ENCODE measurements at regions not wholly inside any gene's neighbourhood (a gene's known extent, or its start where the extent isn't known, plus 50 kb on each side); places are given as distances from the start of the nearest gene placed in this dataset.
A peak's percentile ranks its signal among the peaks of the same experiment; 100 is the strongest.

DNA sequence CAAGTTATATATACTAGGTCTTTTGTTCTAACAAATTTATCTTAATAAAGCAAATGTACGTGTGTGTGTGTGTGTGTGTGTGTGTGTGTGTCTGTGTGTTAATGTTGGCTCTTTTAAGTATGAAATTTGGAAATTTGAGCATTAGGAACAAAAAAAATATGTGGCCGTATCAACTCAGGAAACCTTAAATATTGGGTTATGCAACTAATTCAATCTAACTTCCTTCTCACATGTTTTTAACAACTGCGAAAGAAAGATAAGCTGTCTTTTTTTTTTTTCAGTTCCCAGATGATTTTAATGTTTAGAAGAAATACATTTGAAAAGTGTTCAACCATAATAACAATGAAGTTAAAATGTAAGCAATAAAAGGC lies 616.4 kb upstream of the ARID1B start:
- DNase-seq (ENCODE audit: low spot score), result no peak

- DNase-seq (ENCODE audit: low spot score), result no peak
Observed at GRCh38 chr6:156160007-156160794, 617.0 kb upstream of the ARID1B start.

GRCh38 chr6:156154896-156155295 lies 622.3 kb upstream of the ARID1B start:
- DNase-seq (ENCODE audit: low spot score), result no peak

DNA sequence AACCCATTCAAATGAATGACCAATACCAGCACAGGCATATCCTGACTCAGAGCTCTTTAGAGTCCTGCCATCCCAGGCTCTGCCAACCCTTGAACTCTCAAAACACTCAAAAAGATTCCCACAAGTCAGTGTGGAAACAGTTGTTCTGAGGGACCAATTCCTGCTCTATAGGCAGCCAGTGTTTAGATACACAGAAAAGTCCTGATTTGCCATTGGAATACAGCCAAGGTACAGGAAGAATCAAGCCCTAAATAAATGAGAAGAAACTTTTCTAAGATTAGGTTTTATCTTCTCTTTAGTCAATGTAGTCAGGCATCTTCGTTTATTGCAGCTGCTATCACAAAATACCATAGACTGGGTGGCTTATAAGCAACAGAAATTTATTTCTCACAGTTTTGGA lies 626.8 kb upstream of the ARID1B start:
- no peak for DNase-seq (ENCODE audit: low spot score)

GRCh38 chr6:156146891-156147290 lies 630.3 kb upstream of the ARID1B start:
- DNase-seq (ENCODE audit: low spot score), result no peak

GRCh38 chr6:156131221-156131903 lies 645.8 kb upstream of the ARID1B start:
- DNase-seq (ENCODE audit: low spot score), result no peak

DNA sequence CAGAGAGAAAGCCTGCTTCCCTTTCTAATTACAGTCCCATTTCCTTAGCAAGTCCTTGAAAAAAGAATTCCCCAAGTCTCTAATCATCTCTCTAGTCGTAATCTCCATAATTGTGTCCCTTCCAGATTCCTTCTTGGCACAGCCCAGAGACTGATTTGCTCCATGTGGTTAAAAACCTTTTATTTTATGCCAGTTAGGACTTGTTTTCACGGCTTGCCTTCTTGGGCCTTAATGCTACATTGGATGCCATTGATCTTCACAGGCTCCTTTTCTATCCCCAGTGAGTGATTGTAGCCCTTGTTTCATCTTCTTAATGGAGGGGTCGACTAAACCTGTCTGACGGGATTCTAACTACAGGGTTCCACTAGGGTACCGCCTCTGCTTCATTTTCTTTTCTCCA lies 650.6 kb upstream of the ARID1B start:
- DNase-seq (ENCODE audit: low spot score), result no peak

GRCh38 chr6:156125844-156126243 lies 651.3 kb upstream of the ARID1B start:
- DNase-seq (ENCODE audit: low spot score), result no peak

GRCh38 chr6:156123731-156124130 lies 653.4 kb upstream of the ARID1B start:
- no peak for DNase-seq (ENCODE audit: low spot score)

GRCh38 chr6:156121973-156122372 lies 655.2 kb upstream of the ARID1B start:
- DNase-seq (ENCODE audit: low spot score), result no peak

- no peak for DNase-seq (ENCODE audit: low spot score)
Observed at GRCh38 chr6:156114541-156114940, 658.9 kb upstream of the NOX3 start.

GRCh38 chr6:156113631-156114030 lies 658.0 kb upstream of the NOX3 start:
- DNase-seq (ENCODE audit: low spot score), result no peak

DNA sequence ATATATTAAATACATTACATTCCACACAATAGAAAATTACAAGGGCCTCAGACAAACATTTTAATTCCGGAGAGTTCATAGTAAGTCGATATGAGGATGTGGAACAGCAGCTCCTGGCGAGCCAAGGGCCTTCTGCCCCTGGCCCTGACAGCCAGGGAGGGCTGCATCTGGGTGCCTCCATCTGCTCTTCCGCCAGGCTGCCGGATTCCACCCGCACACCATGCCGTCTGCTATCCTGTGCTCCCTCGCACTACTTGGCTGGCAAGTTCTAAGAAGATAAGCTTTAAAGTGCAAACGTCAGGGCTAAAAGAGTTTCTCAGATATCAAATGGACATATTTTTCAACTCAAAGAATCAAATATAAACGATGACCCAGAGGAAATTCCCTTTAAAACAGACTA lies 656.3 kb upstream of the NOX3 start:
- no peak for DNase-seq (ENCODE audit: low spot score)

- no peak for DNase-seq (ENCODE audit: low spot score)
Observed at GRCh38 chr6:156110249-156110648, 654.6 kb upstream of the NOX3 start.

DNA sequence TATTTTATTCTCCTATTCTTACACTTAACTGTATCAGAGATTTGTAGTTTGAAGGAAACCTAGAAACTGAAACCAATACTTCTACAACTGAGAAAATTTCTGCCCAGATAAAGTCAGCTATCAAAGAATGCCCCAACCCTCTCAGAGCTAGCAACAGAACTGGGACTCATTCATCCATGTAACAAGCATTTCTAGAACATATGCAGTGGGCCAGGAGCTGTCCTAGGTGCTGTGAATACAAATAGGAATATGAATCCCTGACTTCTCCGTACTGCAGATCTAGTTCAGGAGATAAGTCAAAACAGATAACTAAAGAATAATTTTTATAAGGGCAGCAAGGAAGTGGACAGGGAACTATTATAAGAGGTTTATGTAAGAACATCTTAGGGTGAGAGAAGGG lies 654.1 kb upstream of the NOX3 start:
- no peak for DNase-seq (ENCODE audit: low spot score)

GRCh38 chr6:156107624-156108101 lies 652.0 kb upstream of the NOX3 start:
- no peak for DNase-seq (ENCODE audit: low spot score)

DNA sequence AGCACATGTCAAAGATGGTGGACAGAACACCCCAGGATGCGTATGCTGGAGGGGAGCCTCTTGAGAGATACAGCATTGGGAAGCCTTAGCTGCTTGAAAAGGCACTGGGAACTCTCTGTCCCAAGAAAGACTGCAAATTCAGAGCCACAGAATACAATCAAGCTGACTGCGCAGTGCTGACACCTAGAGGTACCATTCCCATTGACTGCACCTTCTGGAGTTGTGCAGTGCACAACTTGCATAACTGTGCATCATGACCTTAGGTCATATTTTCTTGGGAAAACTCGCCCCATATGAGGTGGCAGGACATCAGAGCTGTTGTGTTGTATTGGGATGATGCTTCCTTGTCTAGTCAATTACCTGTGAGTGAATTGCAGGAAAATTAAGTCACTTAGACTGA lies 646.5 kb upstream of the NOX3 start:
- DNase-seq (ENCODE audit: low spot score), result peak; percentile 57

GRCh38 chr6:156098839-156099238 lies 643.2 kb upstream of the NOX3 start:
- no peak for DNase-seq (ENCODE audit: low spot score)

DNA sequence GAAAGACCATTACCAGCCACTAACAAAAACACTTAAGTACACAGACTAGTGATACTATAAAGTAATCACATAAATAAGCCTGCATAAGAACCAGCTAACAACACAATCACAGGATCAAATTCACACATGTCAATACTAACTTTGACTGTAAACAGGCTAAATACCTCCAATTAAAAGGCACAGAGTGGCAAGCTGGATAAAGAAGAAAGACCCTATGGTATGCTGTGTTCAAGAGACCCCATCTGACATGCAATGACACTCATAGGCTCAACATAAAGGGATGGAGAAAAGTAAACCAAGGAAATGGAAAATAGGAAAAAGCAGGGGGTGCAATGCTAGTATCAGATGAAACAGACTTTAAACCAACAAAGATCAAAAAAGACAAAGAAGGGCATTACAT lies 631.8 kb upstream of the NOX3 start:
- DNase-seq (ENCODE audit: low spot score), result no peak

- DNase-seq (ENCODE audit: low spot score), result no peak
Observed at GRCh38 chr6:156082012-156082411, 626.4 kb upstream of the NOX3 start.

- no peak for DNase-seq (ENCODE audit: low spot score)
Observed at GRCh38 chr6:156080371-156080770, 624.7 kb upstream of the NOX3 start.

DNA sequence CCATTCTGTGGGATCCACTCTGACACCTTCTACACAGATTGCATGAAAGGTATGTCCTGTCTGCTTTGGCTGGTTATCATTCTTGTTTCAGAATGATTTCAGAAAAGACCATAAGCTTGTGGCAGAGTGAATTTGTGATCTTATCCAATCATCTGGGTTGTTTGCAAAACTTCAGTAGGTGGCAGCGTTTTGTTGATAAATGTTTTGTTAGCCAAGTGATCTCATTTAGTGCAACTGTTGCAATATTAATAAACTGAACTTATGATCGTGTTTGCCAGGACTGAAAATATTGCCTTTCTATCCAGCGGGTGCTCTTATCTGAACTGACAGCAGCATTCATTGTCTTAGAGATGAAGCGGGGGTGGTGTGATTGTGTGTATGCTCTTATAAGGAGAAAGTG lies 613.2 kb upstream of the NOX3 start:
- DNase-seq (ENCODE audit: low spot score), result no peak

- DNase-seq (ENCODE audit: low spot score), result no peak
Observed at GRCh38 chr6:156065849-156066248, 610.2 kb upstream of the NOX3 start.
